ENCODE measurements at regions not wholly inside any gene's neighbourhood (a gene's known extent, or its start where the extent isn't known, plus 50 kb on each side); places are given as distances from the start of the nearest gene placed in this dataset.

- TF ChIP-seq, protein P1, sequence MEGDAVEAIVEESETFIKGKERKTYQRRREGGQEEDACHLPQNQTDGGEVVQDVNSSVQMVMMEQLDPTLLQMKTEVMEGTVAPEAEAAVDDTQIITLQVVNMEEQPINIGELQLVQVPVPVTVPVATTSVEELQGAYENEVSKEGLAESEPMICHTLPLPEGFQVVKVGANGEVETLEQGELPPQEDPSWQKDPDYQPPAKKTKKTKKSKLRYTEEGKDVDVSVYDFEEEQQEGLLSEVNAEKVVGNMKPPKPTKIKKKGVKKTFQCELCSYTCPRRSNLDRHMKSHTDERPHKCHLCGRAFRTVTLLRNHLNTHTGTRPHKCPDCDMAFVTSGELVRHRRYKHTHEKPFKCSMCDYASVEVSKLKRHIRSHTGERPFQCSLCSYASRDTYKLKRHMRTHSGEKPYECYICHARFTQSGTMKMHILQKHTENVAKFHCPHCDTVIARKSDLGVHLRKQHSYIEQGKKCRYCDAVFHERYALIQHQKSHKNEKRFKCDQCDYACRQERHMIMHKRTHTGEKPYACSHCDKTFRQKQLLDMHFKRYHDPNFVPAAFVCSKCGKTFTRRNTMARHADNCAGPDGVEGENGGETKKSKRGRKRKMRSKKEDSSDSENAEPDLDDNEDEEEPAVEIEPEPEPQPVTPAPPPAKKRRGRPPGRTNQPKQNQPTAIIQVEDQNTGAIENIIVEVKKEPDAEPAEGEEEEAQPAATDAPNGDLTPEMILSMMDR (IDR thresholded peaks at IDR 0.05): no peak
- TF ChIP-seq POLR2AphosphoS5 (IDR thresholded peaks at IDR 0.05): no peak
- no peak for TF ChIP-seq POLR2A (IDR thresholded peaks at IDR 0.05)
- TF ChIP-seq EP300 (IDR thresholded peaks at IDR 0.05): no peak
Measured at GRCh38 chr10:22779331-22780019, 65.1 kb upstream of the PIP4K2A start.

Data from stomach (tissue), 4 donors.